Endothelial cell of umbilical vein (primary cell): ENCODE measurements at regions not wholly inside any gene's neighbourhood (a gene's known extent, or its start where the extent isn't known, plus 50 kb on each side); places are given as distances from the start of the nearest gene placed in this dataset.

Experiments used
- EZH2 ChIP-seq: IDR thresholded peaks from 2 replicates; pipeline ENCODE4 v1.6.1; 2012; ENCODE audit warnings: borderline replicate concordance, low read depth, mild to moderate bottlenecking, moderate library complexity, low read length, inconsistent platforms; ENCODE audit not compliant: severe bottlenecking
- FOS ChIP-seq: IDR thresholded peaks from 2 replicates; pipeline ENCODE4 v1.6.1; 2011; ENCODE audit warnings: mild to moderate bottlenecking, low read length, moderate library complexity, borderline replicate concordance; ENCODE audit not compliant: insufficient read depth
- GATA2 ChIP-seq: IDR thresholded peaks from 2 replicates; pipeline ENCODE4 v1.7.0; 2011; ENCODE audit warnings: low read depth, mild to moderate bottlenecking, moderate library complexity, mixed read lengths, low read length; ENCODE audit not compliant: insufficient read length, insufficient read depth
- JUN ChIP-seq: IDR thresholded peaks from 2 replicates; pipeline ENCODE4 v1.6.1; 2011; ENCODE audit warnings: borderline replicate concordance, low read depth; ENCODE audit not compliant: insufficient read length, insufficient read depth
- MYC ChIP-seq: IDR thresholded peaks from one replicate; pipeline ENCODE4 v1.6.1; 2011; ENCODE audit warnings: mild to moderate bottlenecking, low read depth, low read length
- POLR2A ChIP-seq: IDR thresholded peaks from 2 replicates; pipeline ENCODE4 v1.6.1; 2012; ENCODE audit warnings: low read depth, mild to moderate bottlenecking, control low read depth, low read length
- POLR2AphosphoS5 ChIP-seq: IDR thresholded peaks from 2 replicates; pipeline ENCODE4 v1.6.1; 2012; ENCODE audit warnings: low read depth, mild to moderate bottlenecking, control low read depth, low read length, moderate library complexity; ENCODE audit not compliant: insufficient read depth
- TF ChIP-seq, protein P1 (sequence below), 2 donors: IDR thresholded peaks; 1 replicate in 1 of 2; 2 replicates in 1 of 2; pipeline ENCODE4 v1.5.1; 2011; ENCODE audit warnings: low read length in 2 of 2, mild to moderate bottlenecking in 2 of 2, moderate library complexity in 2 of 2, control low read depth in 1 of 2, inconsistent platforms in 1 of 2, low read depth in 1 of 2; ENCODE audit not compliant: insufficient read depth in 1 of 2; ENCODE audit errors: extremely low read depth in 1 of 2
- TF ChIP-seq, protein P2 (sequence below): IDR thresholded peaks from 2 replicates; pipeline ENCODE4 v1.6.1; 2011; ENCODE audit not compliant: insufficient read depth, insufficient read length

DNA sequence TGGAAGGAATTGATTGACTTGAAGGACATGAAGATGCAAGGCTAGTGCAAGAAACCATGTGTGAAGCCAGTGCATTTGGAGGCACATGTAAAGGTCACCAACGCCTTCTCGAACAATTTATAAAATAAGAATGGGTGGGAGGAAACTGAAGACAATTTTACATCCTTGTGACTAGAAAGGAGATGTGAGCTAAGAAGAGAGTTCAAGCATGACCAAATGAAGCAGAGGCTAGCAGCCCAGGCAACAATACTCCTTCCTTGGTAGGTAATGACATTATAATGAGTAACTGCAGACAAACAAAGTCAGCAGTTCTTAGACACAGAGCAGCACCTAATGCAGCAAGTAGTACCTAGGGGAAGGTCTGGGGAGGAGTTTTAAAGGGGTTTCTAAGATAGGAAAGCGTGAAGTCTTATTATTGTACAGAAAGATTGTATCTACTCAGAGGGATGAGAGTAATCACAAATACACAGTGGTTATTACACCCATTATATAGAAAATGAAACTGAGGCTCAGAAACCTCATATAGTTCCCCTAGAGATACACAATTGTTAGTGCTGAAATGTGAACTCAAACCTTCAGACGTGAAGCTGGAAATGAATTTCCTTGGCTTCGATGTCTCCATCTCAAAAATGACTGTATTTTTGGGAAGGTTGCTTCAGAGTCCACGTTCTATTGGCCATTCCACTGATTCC is 56.1 kb downstream of the ATXN3L start:
- TF ChIP-seq EZH2 (no peak), POLR2AphosphoS5 (no peak), POLR2A (no peak), FOS (no peak), GATA2 (no peak), MYC (no peak), JUN (no peak)
- TF ChIP-seq, protein P1, sequence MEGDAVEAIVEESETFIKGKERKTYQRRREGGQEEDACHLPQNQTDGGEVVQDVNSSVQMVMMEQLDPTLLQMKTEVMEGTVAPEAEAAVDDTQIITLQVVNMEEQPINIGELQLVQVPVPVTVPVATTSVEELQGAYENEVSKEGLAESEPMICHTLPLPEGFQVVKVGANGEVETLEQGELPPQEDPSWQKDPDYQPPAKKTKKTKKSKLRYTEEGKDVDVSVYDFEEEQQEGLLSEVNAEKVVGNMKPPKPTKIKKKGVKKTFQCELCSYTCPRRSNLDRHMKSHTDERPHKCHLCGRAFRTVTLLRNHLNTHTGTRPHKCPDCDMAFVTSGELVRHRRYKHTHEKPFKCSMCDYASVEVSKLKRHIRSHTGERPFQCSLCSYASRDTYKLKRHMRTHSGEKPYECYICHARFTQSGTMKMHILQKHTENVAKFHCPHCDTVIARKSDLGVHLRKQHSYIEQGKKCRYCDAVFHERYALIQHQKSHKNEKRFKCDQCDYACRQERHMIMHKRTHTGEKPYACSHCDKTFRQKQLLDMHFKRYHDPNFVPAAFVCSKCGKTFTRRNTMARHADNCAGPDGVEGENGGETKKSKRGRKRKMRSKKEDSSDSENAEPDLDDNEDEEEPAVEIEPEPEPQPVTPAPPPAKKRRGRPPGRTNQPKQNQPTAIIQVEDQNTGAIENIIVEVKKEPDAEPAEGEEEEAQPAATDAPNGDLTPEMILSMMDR (IDR thresholded peaks at IDR 0.05; ENCODE audit: extremely low read depth in 1 of 2, insufficient read depth in 1 of 2, low read depth in 1 of 2, low read length in 2 of 2) = no peak
- TF ChIP-seq, protein P2, sequence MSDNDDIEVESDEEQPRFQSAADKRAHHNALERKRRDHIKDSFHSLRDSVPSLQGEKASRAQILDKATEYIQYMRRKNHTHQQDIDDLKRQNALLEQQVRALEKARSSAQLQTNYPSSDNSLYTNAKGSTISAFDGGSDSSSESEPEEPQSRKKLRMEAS = no peak
